ENCODE measurements at regions not wholly inside any gene's neighbourhood (a gene's known extent, or its start where the extent isn't known, plus 50 kb on each side); places are given as distances from the start of the nearest gene placed in this dataset.

DNA sequence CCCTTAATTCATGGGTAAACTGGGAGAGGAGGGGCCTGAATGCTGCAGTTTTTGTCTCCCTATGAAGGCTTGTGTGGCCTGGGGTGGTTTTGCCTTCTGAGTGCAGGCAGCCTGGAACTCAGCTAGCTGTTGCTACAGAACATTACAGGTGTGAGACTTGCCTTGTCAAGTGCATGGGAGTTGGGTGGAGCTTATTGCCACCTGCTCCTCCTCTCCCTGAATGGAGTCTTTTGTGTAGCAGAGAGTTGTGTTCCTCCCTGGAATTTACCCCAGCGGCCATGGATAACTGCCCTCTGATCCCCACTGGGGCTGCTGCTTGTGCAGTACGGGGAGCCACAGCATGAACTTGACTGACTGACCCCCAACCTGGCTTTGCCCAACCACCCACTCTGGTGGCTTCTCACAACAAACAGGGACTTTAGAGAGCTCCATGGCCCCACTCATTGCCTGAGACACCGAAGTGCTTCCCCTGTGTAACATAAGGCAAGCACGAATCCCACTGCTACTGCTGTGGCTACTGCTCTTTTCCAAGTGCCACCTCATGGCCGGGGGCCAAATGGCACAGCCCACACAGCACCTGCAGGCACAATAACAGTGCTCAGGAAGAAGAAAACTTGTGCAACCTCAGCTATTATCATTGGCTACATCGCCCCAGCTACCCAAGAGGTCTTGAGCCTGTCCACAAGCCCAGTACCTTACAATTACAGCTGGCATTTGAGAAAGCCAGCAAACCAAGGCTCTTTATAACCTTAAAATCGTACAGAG is 942.9 kb downstream of the CDH18 start:
- Mint-ChIP-seq H3K36me3 (ENCODE audit: unreplicated experiment) (no peaks in the 10 kb centered on the region), H3K27ac (ENCODE audit: unreplicated experiment) (no peak overlapping the region), H3K4me1 (ENCODE audit: low read depth, unreplicated experiment) (peaks cover 5% of the 10 kb centered on the region), H3K27me3 (ENCODE audit: unreplicated experiment) (no peaks in the 10 kb centered on the region), H3K9me3 (ENCODE audit: unreplicated experiment) (no peaks in the 10 kb centered on the region), H3K4me3 (ENCODE audit: unreplicated experiment) (no peak overlapping the region)
- TF ChIP-seq CTCF (IDR thresholded peaks at IDR 0.05; ENCODE audit: partially characterized antibody, unreplicated experiment), result no peak
- DNase-seq, result no peak

GRCh38 chr5:19047277-19047676 is 940.7 kb downstream of the CDH18 start:
- no peak overlapping the region for H3K27ac Mint-ChIP-seq (ENCODE audit: unreplicated experiment)
- DNase-seq, result no peak
- H3K9me3 Mint-ChIP-seq (ENCODE audit: unreplicated experiment), result no peaks in the 10 kb centered on the region
- H3K4me1 Mint-ChIP-seq (ENCODE audit: low read depth, unreplicated experiment), result peaks cover 5% of the 10 kb centered on the region
- H3K27me3 Mint-ChIP-seq (ENCODE audit: unreplicated experiment), result no peaks in the 10 kb centered on the region
- TF ChIP-seq CTCF (IDR thresholded peaks at IDR 0.05; ENCODE audit: partially characterized antibody, unreplicated experiment), result no peak
- no peaks in the 10 kb centered on the region for H3K36me3 Mint-ChIP-seq (ENCODE audit: unreplicated experiment)
- H3K4me3 Mint-ChIP-seq (ENCODE audit: unreplicated experiment), result no peak overlapping the region

- H3K4me1 Mint-ChIP-seq (ENCODE audit: low read depth, unreplicated experiment), result peaks cover 5% of the 10 kb centered on the region
- no peak overlapping the region for H3K4me3 Mint-ChIP-seq (ENCODE audit: unreplicated experiment)
- no peak for DNase-seq
- H3K27ac Mint-ChIP-seq (ENCODE audit: unreplicated experiment), result no peak overlapping the region
- TF ChIP-seq CTCF (IDR thresholded peaks at IDR 0.05; ENCODE audit: partially characterized antibody, unreplicated experiment), result no peak
- no peaks in the 10 kb centered on the region for H3K36me3 Mint-ChIP-seq (ENCODE audit: unreplicated experiment)
- no peaks in the 10 kb centered on the region for H3K27me3 Mint-ChIP-seq (ENCODE audit: unreplicated experiment)
- H3K9me3 Mint-ChIP-seq (ENCODE audit: unreplicated experiment), result no peaks in the 10 kb centered on the region
Observed at GRCh38 chr5:19048726-19049125, 939.3 kb downstream of the CDH18 start.

DNA sequence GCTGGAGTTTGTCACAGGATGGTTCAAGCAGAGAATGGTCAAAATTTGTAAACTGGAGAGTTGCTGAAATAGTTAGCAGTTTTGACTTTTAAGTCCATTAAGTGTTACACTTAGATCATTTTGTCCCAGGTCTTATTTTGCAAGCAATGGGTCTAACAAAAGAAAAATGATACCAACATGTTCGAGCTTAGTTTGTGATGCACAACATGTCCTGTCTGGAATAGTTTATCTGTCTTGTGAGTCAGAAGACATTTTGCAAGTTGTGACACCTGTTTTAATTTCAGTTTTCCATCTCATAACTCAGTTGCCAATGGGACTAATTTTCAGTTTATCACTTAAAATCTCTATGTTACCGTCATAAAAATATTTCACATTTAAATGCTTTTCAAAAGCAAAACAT is 929.8 kb downstream of the CDH18 start:
- no peak for DNase-seq
- Mint-ChIP-seq H3K36me3 (ENCODE audit: unreplicated experiment) (no peaks in the 10 kb centered on the region), H3K27me3 (ENCODE audit: unreplicated experiment) (peaks cover 2% of the 10 kb centered on the region), H3K27ac (ENCODE audit: unreplicated experiment) (no peak overlapping the region), H3K9me3 (ENCODE audit: unreplicated experiment) (no peaks in the 10 kb centered on the region), H3K4me3 (ENCODE audit: unreplicated experiment) (no peak overlapping the region), H3K4me1 (ENCODE audit: low read depth, unreplicated experiment) (no peaks in the 10 kb centered on the region)
- no peak for TF ChIP-seq CTCF (IDR thresholded peaks at IDR 0.05; ENCODE audit: partially characterized antibody, unreplicated experiment)

- Mint-ChIP-seq H3K36me3 (ENCODE audit: unreplicated experiment) (no peaks in the 10 kb centered on the region), H3K4me1 (ENCODE audit: low read depth, unreplicated experiment) (no peaks in the 10 kb centered on the region), H3K27ac (ENCODE audit: unreplicated experiment) (no peak overlapping the region), H3K4me3 (ENCODE audit: unreplicated experiment) (no peak overlapping the region), H3K27me3 (ENCODE audit: unreplicated experiment) (no peaks in the 10 kb centered on the region), H3K9me3 (ENCODE audit: unreplicated experiment) (peaks cover 1% of the 10 kb centered on the region)
- no peak for TF ChIP-seq CTCF (IDR thresholded peaks at IDR 0.05; ENCODE audit: partially characterized antibody, unreplicated experiment)
- no peak for DNase-seq
Observed at GRCh38 chr5:19064094-19064493, 923.9 kb downstream of the CDH18 start.

Data from glutamatergic neuron (in vitro differentiated cells).